ENCODE measurements at regions not wholly inside any gene's neighbourhood (a gene's known extent, or its start where the extent isn't known, plus 50 kb on each side); places are given as distances from the start of the nearest gene placed in this dataset.
"Not testable (repeated sequence)": the region's sequence is repeated elsewhere in the genome, so short reads cannot be mapped to it uniquely, and the experiment has no call there.

- TF ChIP-seq, protein P1, sequence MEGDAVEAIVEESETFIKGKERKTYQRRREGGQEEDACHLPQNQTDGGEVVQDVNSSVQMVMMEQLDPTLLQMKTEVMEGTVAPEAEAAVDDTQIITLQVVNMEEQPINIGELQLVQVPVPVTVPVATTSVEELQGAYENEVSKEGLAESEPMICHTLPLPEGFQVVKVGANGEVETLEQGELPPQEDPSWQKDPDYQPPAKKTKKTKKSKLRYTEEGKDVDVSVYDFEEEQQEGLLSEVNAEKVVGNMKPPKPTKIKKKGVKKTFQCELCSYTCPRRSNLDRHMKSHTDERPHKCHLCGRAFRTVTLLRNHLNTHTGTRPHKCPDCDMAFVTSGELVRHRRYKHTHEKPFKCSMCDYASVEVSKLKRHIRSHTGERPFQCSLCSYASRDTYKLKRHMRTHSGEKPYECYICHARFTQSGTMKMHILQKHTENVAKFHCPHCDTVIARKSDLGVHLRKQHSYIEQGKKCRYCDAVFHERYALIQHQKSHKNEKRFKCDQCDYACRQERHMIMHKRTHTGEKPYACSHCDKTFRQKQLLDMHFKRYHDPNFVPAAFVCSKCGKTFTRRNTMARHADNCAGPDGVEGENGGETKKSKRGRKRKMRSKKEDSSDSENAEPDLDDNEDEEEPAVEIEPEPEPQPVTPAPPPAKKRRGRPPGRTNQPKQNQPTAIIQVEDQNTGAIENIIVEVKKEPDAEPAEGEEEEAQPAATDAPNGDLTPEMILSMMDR (conservative IDR thresholded peaks at IDR 0.05) = not testable (repeated sequence)
- not testable (repeated sequence) for TF ChIP-seq EZH2 (IDR thresholded peaks at IDR 0.05; ENCODE audit: low read depth)
These were observed 63.2 kb upstream of the HTR2C start for GRCh38 chrX:114520701-114521100.

All from PC-9 (cell line).